ENCODE measurements at regions not wholly inside any gene's neighbourhood (a gene's known extent, or its start where the extent isn't known, plus 50 kb on each side); places are given as distances from the start of the nearest gene placed in this dataset.

DNA sequence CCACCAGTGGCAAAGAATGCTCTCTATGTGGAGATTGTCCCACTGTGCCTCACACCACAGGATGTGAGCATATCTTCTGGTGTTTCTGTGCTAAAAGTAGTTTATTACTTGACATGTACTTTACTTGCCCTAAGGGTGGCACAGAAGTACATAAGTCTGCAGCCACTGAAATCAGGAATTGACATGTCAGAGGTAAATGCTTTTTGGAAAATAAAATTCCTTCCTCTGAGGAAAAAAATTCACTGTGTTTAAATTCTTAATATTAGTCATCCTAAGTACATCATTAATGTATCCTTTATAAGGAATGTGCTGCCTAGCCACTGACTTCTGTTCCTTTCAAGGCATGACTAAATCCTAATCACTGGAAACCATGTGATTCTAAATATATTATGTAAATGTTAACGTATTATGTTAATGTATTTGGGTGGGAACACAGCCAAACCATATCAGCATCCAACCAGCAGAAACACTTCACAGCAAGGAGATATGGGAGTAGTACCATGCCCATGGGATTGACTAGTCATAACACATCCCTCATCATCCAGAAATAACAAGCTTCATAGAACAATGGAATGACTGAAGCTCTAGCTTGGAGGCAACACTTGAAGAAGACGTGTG, 239.7 kb upstream of the PPFIA2 start:
- TF ChIP-seq POLR2A (IDR thresholded peaks at IDR 0.05; ENCODE audit: low read depth, low read length) = no peak
- TF ChIP-seq TAF1 (IDR thresholded peaks at IDR 0.05; ENCODE audit: low read depth, low read length) = no peak
- TF ChIP-seq PAX5 (IDR thresholded peaks at IDR 0.05; ENCODE audit: insufficient read depth, low read length, severe bottlenecking) = no peak
- no peak for TF ChIP-seq POU2F2 (IDR thresholded peaks at IDR 0.05; ENCODE audit: low read depth, low read length)
- no peak for TF ChIP-seq SPI1 (IDR thresholded peaks at IDR 0.05; ENCODE audit: low read depth, low read length)
- TF ChIP-seq POLR2AphosphoS5 (IDR thresholded peaks at IDR 0.05; ENCODE audit: low read depth, low read length) = no peak
- FAIRE-seq = no peak
- DNase-seq (ENCODE audit: insufficient read length, low spot score) = no peak

DNA sequence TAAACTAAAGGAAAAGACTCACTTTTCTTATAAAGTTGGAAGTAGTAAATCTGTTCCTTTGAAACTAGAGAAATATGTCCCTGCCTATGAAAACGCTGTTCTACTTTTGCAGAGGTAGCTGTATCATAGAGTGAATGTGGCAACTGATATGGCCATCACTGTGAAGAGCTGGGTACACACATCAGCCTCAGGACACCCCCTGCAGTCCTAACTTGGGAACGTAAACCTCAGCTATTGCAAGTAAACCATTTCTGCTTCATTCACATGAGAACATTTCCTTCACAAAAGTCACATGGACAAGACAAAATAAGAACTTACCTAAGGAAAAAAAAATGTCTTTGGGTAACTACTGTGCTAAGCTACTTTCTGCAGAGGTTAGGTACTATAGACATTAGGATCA, 233.3 kb upstream of the PPFIA2 start:
- TF ChIP-seq POLR2A (IDR thresholded peaks at IDR 0.05; ENCODE audit: low read depth, low read length) (no peak), POLR2AphosphoS5 (IDR thresholded peaks at IDR 0.05; ENCODE audit: low read depth, low read length) (no peak), PAX5 (IDR thresholded peaks at IDR 0.05; ENCODE audit: insufficient read depth, low read length, severe bottlenecking) (no peak), TAF1 (IDR thresholded peaks at IDR 0.05; ENCODE audit: low read depth, low read length) (no peak), POU2F2 (IDR thresholded peaks at IDR 0.05; ENCODE audit: low read depth, low read length) (no peak), SPI1 (IDR thresholded peaks at IDR 0.05; ENCODE audit: low read depth, low read length) (no peak)
- DNase-seq (ENCODE audit: insufficient read length, low spot score) (no peak), FAIRE-seq (no peak)

DNA sequence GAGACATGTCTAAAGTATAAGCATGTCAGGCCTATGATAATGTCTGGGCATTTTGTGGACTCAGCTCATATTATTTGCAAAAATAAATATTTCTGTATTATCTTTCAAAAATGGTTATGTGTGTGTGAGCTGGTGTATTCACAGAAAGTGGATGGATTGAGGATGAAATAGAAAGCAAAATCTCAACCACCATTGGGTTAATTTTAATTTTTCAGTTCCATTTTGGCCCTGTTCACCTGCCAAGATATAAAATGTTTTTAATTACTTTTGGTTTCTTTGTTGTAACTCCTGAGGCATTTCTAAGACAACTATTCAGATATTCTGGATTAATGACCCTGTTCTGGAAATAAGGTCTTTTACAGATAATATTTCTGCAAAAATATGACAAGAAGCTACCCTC, 232.7 kb upstream of the PPFIA2 start:
- no peak for FAIRE-seq
- DNase-seq (ENCODE audit: insufficient read length, low spot score) = no peak
- TF ChIP-seq PAX5 (IDR thresholded peaks at IDR 0.05; ENCODE audit: insufficient read depth, low read length, severe bottlenecking) = no peak
- TF ChIP-seq TAF1 (IDR thresholded peaks at IDR 0.05; ENCODE audit: low read depth, low read length) = no peak
- no peak for TF ChIP-seq POLR2AphosphoS5 (IDR thresholded peaks at IDR 0.05; ENCODE audit: low read depth, low read length)
- TF ChIP-seq POU2F2 (IDR thresholded peaks at IDR 0.05; ENCODE audit: low read depth, low read length) = no peak

DNA sequence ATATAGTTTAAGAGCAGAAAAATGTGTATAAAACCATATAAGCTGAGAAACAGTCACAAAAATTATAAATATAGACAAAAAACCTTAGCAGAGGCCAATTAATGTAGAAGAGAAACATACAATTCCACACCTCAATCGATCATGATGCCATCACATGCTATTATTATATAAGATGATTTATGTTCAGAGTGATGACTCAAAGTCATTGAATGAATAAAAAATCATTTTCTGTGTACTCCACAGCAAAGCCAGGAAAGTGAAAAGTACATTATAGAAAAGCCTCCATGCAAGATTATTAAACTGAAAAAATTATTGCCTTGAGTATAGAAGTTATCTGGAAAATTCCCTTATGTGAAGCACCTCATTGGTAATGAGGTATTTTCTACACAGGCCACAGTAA, 229.2 kb upstream of the PPFIA2 start:
- no peak for FAIRE-seq
- no peak for DNase-seq (ENCODE audit: insufficient read length, low spot score)
- TF ChIP-seq PAX5 (IDR thresholded peaks at IDR 0.05; ENCODE audit: insufficient read depth, low read length, severe bottlenecking) (no peak), SPI1 (IDR thresholded peaks at IDR 0.05; ENCODE audit: low read depth, low read length) (no peak), POLR2A (IDR thresholded peaks at IDR 0.05; ENCODE audit: low read depth, low read length) (no peak), TAF1 (IDR thresholded peaks at IDR 0.05; ENCODE audit: low read depth, low read length) (no peak), POU2F2 (IDR thresholded peaks at IDR 0.05; ENCODE audit: low read depth, low read length) (no peak), POLR2AphosphoS5 (IDR thresholded peaks at IDR 0.05; ENCODE audit: low read depth, low read length) (no peak)

DNA sequence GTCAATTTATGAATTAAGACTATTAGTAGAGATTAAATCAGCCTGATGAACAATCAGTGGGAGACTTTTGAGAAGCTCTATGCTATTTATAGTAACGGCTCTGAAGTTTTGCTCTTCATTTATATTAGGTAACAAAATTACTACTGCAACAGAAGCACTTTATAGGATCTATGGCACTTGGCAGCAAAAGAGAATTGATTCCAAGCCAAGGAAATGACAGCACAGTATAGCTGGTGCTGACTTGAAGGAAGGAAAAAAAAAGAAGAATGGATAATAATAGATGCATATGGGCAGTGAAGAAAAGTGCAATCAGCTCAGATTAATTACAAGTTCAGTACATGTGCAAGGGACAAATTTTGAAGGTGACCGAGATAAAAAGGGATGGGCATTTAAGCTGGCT, 228.2 kb upstream of the PPFIA2 start:
- TF ChIP-seq PAX5 (IDR thresholded peaks at IDR 0.05; ENCODE audit: insufficient read depth, low read length, severe bottlenecking) (no peak), SPI1 (IDR thresholded peaks at IDR 0.05; ENCODE audit: low read depth, low read length) (no peak), POU2F2 (IDR thresholded peaks at IDR 0.05; ENCODE audit: low read depth, low read length) (no peak), POLR2AphosphoS5 (IDR thresholded peaks at IDR 0.05; ENCODE audit: low read depth, low read length) (no peak), POLR2A (IDR thresholded peaks at IDR 0.05; ENCODE audit: low read depth, low read length) (no peak), TAF1 (IDR thresholded peaks at IDR 0.05; ENCODE audit: low read depth, low read length) (no peak)
- FAIRE-seq = no peak

DNA sequence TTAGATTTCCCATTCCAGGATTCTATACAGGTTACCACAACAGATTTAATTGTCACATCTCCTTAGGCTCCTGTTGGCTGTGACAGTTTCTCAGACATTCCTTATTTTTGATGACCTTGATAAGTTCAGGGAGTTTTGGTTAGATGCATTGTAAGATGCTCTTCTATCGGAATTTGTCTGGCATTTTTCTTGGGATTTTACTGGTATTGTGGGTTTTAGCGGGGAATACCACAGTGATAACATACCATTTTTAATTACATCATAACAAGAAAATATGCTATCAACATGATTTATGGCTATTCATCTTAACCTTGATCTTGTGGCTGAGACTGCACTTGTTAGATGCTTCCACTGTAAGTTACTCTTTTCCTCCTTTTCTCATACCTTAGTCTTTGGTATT, 217.5 kb upstream of the PPFIA2 start:
- no peak for TF ChIP-seq TAF1 (IDR thresholded peaks at IDR 0.05; ENCODE audit: low read depth, low read length)
- TF ChIP-seq SPI1 (IDR thresholded peaks at IDR 0.05; ENCODE audit: low read depth, low read length) = no peak
- TF ChIP-seq POU2F2 (IDR thresholded peaks at IDR 0.05; ENCODE audit: low read depth, low read length) = no peak
- FAIRE-seq = no peak
- DNase-seq (ENCODE audit: insufficient read length, low spot score) = no peak

More for the DNA sequence above, 228.2 kb upstream of the PPFIA2 start:
- no peak for DNase-seq (ENCODE audit: insufficient read length, low spot score)

DNA sequence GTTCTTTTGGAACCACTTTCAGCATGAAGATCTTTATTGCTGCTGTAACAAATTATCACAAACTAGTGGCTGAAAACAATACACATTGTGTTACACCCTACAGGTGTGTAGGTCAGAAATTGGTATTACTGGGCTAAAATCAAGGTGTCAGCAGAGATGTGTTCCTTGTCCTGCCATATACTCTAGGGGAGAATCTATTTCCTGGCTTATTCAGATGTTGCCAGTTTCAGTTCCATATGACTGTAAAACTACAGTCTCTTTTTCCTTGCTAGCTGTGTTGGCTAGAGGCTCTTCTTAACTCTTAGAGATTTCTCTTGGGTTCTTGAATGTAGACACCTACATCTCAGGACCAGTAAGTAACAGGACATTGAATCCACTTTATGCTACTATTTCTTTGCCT, 215.6 kb upstream of the PPFIA2 start:
- FAIRE-seq = no peak
- no peak for DNase-seq (ENCODE audit: insufficient read length, low spot score)
- TF ChIP-seq TAF1 (IDR thresholded peaks at IDR 0.05; ENCODE audit: low read depth, low read length) (no peak), POLR2A (IDR thresholded peaks at IDR 0.05; ENCODE audit: low read depth, low read length) (no peak), PAX5 (IDR thresholded peaks at IDR 0.05; ENCODE audit: insufficient read depth, low read length, severe bottlenecking) (no peak), POU2F2 (IDR thresholded peaks at IDR 0.05; ENCODE audit: low read depth, low read length) (no peak), SPI1 (IDR thresholded peaks at IDR 0.05; ENCODE audit: low read depth, low read length) (no peak), POLR2AphosphoS5 (IDR thresholded peaks at IDR 0.05; ENCODE audit: low read depth, low read length) (no peak)

DNA sequence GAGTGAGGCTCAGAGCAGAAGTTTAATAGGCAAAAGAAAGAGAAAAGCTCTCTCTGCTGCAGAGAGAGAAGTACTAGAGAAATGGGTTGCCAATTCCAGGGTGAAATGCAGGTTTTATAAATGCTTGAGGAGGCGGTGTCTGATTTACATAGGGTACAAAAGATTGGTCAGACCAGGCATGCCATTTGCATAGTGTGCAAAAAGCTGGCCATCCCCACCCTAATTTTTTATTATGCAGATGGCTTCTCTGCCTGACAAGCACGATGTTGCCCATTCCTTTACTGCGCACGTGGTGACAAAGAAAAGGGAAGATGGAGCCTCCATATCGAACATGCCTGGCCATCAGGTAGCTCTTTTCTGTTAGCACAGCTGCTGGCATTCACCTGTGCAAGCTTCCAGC, 209.3 kb upstream of the PPFIA2 start:
- DNase-seq (ENCODE audit: insufficient read length, low spot score) (no peak), FAIRE-seq (no peak)
- no peak for TF ChIP-seq POU2F2 (IDR thresholded peaks at IDR 0.05; ENCODE audit: low read depth, low read length)
- no peak for TF ChIP-seq PAX5 (IDR thresholded peaks at IDR 0.05; ENCODE audit: insufficient read depth, low read length, severe bottlenecking)
- TF ChIP-seq POLR2A (IDR thresholded peaks at IDR 0.05; ENCODE audit: low read depth, low read length) = no peak
- TF ChIP-seq TAF1 (IDR thresholded peaks at IDR 0.05; ENCODE audit: low read depth, low read length) = no peak
- TF ChIP-seq POLR2AphosphoS5 (IDR thresholded peaks at IDR 0.05; ENCODE audit: low read depth, low read length) = no peak
- no peak for TF ChIP-seq SPI1 (IDR thresholded peaks at IDR 0.05; ENCODE audit: low read depth, low read length)

DNA sequence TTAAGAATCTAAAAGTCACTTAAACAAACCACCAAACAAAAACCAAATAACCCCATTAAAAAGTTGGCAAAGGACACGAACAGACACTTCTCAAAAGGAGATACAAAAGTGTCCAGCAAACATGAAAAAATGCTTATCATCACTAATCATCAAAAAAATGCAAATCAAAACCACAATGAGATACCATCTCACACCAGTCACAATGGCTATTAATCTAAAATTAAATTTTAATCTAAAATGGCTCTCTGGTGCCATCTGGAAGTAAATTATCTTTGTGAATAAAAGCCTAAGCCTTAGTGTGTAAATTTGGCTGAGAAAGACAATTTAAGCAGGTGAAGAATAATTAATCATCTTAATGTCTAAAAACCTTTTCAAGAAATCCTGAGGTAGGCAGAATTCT, 204.5 kb upstream of the PPFIA2 start:
- DNase-seq (ENCODE audit: insufficient read length, low spot score) = no peak
- TF ChIP-seq POU2F2 (IDR thresholded peaks at IDR 0.05; ENCODE audit: low read depth, low read length) = no peak
- FAIRE-seq = no peak

DNA sequence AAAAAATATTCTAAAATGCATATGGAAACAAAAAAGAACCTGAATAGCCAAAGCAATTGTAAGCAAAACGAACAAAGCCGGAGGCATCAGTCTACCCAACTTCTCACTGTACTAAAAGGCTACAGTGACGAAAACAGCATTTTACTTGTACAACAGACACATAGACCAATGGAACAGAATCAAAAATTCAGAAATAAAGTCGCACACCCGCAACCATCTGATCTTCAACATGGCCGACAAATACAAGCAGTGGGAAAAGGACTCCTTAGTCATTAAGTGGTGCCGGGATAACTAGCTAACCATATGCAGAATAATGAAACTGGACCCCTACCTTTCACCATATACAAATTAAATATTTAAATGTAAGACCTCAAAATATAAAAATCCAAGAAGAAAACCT, 203.9 kb upstream of the PPFIA2 start:
- TF ChIP-seq SPI1 (IDR thresholded peaks at IDR 0.05; ENCODE audit: low read depth, low read length) (no peak), POLR2AphosphoS5 (IDR thresholded peaks at IDR 0.05; ENCODE audit: low read depth, low read length) (no peak), POLR2A (IDR thresholded peaks at IDR 0.05; ENCODE audit: low read depth, low read length) (no peak)
- no peak for FAIRE-seq
- DNase-seq (ENCODE audit: insufficient read length, low spot score) = no peak

All from GM12891 (cell line).